ENCODE measurements at regions not wholly inside any gene's neighbourhood (a gene's known extent, or its start where the extent isn't known, plus 50 kb on each side); places are given as distances from the start of the nearest gene placed in this dataset.
A peak's percentile ranks its signal among the peaks of the same experiment; 100 is the strongest.
"Not testable (repeated sequence)": the region's sequence is repeated elsewhere in the genome, so short reads cannot be mapped to it uniquely, and the experiment has no call there.

DNA sequence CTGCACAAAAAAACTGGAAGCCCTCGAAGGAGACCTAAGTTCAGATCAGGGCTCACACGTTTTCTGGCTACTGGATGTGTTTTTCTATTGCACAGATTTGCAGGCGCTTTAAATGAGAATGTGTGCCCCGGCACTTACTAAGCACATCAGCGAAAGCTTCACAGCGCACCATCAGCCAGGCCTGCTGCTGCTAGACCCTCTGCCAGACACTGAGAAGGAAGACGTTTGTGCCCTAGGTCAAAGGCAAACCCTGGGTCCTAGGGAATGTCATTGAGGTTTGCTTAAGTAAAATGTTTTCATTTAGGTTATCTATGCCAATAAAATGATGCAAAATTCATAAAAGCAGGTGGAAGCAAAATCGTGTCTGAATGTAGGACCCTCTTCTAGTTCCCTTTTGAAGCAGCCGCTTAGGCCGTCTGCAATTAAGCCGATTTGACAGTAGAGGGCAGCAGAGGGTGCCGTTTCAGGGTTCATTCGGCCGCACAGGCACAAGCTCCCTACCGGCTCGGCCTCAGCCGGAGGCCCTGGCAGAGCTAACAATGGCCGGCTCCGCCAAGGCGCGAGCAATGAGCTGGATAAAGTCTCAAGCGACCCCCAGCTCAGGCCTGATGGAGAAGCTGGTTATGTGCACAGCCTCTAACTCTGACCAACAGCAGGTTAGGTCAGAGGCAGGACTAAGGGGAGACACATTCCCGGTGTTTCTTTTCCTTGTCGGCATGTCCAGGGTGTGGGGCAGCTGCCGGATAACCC lies 107.2 kb upstream of the FOXA2 start:
- Histone ChIP-seq H3K4me3 (ENCODE audit: low read length) (no peak overlapping the region), H3K4me1 (ENCODE audit: control insufficient read depth, low read depth, low read length) (peaks cover 3% of the 10 kb centered on the region), H3K4me2 (ENCODE audit: low read length) (no peak overlapping the region), H3K27ac (ENCODE audit: low read depth, low read length) (no peak overlapping the region), H3K56ac (ENCODE audit: low read length) (peak overlapping the region; percentile 69), H2BK120ac (ENCODE audit: low read depth, low read length) (no peak overlapping the region), H3K9ac (ENCODE audit: low read length) (no peak overlapping the region), H2AK5ac (ENCODE audit: low read length) (no peak overlapping the region), H4K5ac (ENCODE audit: low read length) (no peak overlapping the region), H3K36me3 (ENCODE audit: control insufficient read depth, insufficient read depth, low read length) (no peaks in the 10 kb centered on the region), H3K27me3 (ENCODE audit: insufficient read depth, low read length, poor library complexity) (no peaks in the 10 kb centered on the region), H3K18ac (ENCODE audit: low read length) (no peak overlapping the region), H3K79me1 (ENCODE audit: low read length) (no peaks in the 10 kb centered on the region), H3K4ac (ENCODE audit: low read depth, low read length) (no peak overlapping the region), H2BK5ac (ENCODE audit: low read length) (no peak overlapping the region), H4K8ac (ENCODE audit: low read depth, low read length) (no peak overlapping the region), H2BK15ac (replicated peaks; ENCODE audit: low read depth) (no peak overlapping the region), H3K79me2 (ENCODE audit: control insufficient read depth, insufficient read depth, low read length) (no peaks in the 10 kb centered on the region), H3K23ac (ENCODE audit: low read length) (no peak overlapping the region)
- peak; percentile 80 for DNase-seq
- WGBS (ENCODE audit: extremely low coverage, insufficient coverage, low lambda C conversion rate), result no CpG with 5 or more reads among the region's 25 CpGs

DNA sequence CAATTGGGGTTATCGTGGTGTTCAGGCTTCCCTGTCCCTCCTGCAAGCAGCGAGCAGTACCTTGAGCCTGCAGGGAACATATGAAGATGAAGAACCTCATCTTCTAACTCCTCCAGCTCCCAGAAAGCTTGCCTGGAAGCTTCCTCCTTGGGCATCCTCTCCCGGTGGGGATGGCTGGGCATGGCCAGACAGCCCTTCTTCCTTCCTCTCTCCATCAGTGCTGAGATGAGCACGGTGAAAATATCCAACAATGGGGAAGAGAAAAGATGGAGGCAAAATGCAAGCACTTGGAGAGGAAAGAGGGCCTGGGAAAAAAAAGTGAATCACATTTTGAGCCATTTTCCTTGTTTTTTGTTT lies 107.7 kb upstream of the FOXA2 start:
- Histone ChIP-seq H3K23ac (ENCODE audit: low read length) (no peak overlapping the region), H3K36me3 (ENCODE audit: control insufficient read depth, insufficient read depth, low read length) (no peaks in the 10 kb centered on the region), H3K4me1 (ENCODE audit: control insufficient read depth, low read depth, low read length) (peaks cover 3% of the 10 kb centered on the region), H3K27ac (ENCODE audit: low read depth, low read length) (no peak overlapping the region), H3K4me3 (ENCODE audit: low read length) (no peak overlapping the region), H3K79me1 (ENCODE audit: low read length) (no peaks in the 10 kb centered on the region), H3K27me3 (ENCODE audit: insufficient read depth, low read length, poor library complexity) (no peaks in the 10 kb centered on the region), H4K5ac (ENCODE audit: low read length) (no peak overlapping the region), H4K8ac (ENCODE audit: low read depth, low read length) (no peak overlapping the region), H3K9ac (ENCODE audit: low read length) (no peak overlapping the region), H3K18ac (ENCODE audit: low read length) (no peak overlapping the region), H3K56ac (ENCODE audit: low read length) (peak overlapping the region; percentile 69), H3K4me2 (ENCODE audit: low read length) (no peak overlapping the region), H2BK5ac (ENCODE audit: low read length) (no peak overlapping the region), H2BK15ac (replicated peaks; ENCODE audit: low read depth) (no peak overlapping the region), H2AK5ac (ENCODE audit: low read length) (no peak overlapping the region), H2BK120ac (ENCODE audit: low read depth, low read length) (no peak overlapping the region), H3K4ac (ENCODE audit: low read depth, low read length) (no peak overlapping the region), H3K79me2 (ENCODE audit: control insufficient read depth, insufficient read depth, low read length) (no peaks in the 10 kb centered on the region)
- no CpG with 5 or more reads among the region's 4 CpGs for WGBS (ENCODE audit: extremely low coverage, insufficient coverage, low lambda C conversion rate)
- DNase-seq, result no peak

DNA sequence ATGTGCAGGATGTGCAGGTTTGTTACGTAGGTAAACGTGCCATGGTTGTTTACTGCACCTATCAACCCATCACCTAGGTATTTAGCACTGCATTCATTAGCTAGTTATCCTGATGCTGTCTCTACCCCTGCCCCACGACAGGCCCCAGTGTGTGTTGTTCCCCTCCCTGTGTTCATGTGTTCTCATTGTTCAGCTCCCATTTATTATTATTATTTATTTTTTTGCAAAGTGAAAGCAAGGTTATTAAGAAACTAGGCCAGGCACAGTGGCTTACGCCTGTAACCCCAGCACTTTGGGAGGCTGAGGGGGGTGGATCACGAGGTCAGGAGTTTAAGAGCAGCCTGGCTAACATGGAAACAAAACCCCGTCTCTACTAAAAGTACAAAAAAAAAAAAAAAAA lies 108.2 kb upstream of the FOXA2 start:
- not testable (repeated sequence) for H2BK5ac ChIP-seq (ENCODE audit: low read length); H3K9ac ChIP-seq (ENCODE audit: low read length); H3K4me1 ChIP-seq (ENCODE audit: control insufficient read depth, low read depth, low read length); H2BK120ac ChIP-seq (ENCODE audit: low read depth, low read length); DNase-seq; H3K27me3 ChIP-seq (ENCODE audit: insufficient read depth, low read length, poor library complexity); H3K56ac ChIP-seq (ENCODE audit: low read length); H2AK5ac ChIP-seq (ENCODE audit: low read length); H3K4me3 ChIP-seq (ENCODE audit: low read length); H2BK15ac ChIP-seq (replicated peaks; ENCODE audit: low read depth); H3K4ac ChIP-seq (ENCODE audit: low read depth, low read length); H3K79me2 ChIP-seq (ENCODE audit: control insufficient read depth, insufficient read depth, low read length); H3K79me1 ChIP-seq (ENCODE audit: low read length); H4K5ac ChIP-seq (ENCODE audit: low read length); H4K8ac ChIP-seq (ENCODE audit: low read depth, low read length); H3K4me2 ChIP-seq (ENCODE audit: low read length); H3K27ac ChIP-seq (ENCODE audit: low read depth, low read length); H3K36me3 ChIP-seq (ENCODE audit: control insufficient read depth, insufficient read depth, low read length); H3K23ac ChIP-seq (ENCODE audit: low read length); H3K18ac ChIP-seq (ENCODE audit: low read length)
- no CpG with 5 or more reads among the region's 6 CpGs for WGBS (ENCODE audit: extremely low coverage, insufficient coverage, low lambda C conversion rate)

DNA sequence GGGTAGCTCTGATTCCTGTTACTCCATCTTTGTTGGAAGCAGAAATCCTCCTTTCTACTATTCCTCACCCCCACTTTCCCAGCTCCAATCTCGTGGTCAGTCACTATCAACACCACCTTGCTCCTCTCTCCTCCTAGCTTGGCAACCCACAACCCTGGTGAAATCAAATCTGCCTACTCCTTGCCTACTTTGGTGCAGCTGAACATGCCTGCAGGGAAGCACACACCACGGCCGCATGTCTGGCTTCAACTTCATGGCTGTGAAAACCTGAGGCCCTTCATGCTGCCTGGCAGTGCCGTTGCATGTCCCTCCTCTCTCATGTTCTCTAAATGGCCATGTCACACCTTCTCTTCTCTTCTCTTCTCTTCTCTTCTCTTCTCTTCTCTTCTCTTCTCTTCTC lies 112.4 kb upstream of the FOXA2 start:
- no peak overlapping the region for H2BK5ac ChIP-seq (ENCODE audit: low read length)
- H3K27me3 ChIP-seq (ENCODE audit: insufficient read depth, low read length, poor library complexity), result no peaks in the 10 kb centered on the region
- no peak overlapping the region for H3K56ac ChIP-seq (ENCODE audit: low read length)
- H3K9ac ChIP-seq (ENCODE audit: low read length), result no peak overlapping the region
- no peak overlapping the region for H3K4me2 ChIP-seq (ENCODE audit: low read length)
- no peak overlapping the region for H2AK5ac ChIP-seq (ENCODE audit: low read length)
- H3K18ac ChIP-seq (ENCODE audit: low read length), result no peak overlapping the region
- H3K4me1 ChIP-seq (ENCODE audit: control insufficient read depth, low read depth, low read length), result peaks cover 3% of the 10 kb centered on the region
- no peak for DNase-seq
- no peak overlapping the region for H2BK15ac ChIP-seq (replicated peaks; ENCODE audit: low read depth)
- H3K4me3 ChIP-seq (ENCODE audit: low read length), result no peak overlapping the region
- no peak overlapping the region for H4K5ac ChIP-seq (ENCODE audit: low read length)
- WGBS (ENCODE audit: extremely low coverage, insufficient coverage, low lambda C conversion rate), result no CpG with 5 or more reads among the region's 4 CpGs
- no peaks in the 10 kb centered on the region for H3K79me1 ChIP-seq (ENCODE audit: low read length)
- no peak overlapping the region for H2BK120ac ChIP-seq (ENCODE audit: low read depth, low read length)
- no peak overlapping the region for H4K8ac ChIP-seq (ENCODE audit: low read depth, low read length)
- no peak overlapping the region for H3K4ac ChIP-seq (ENCODE audit: low read depth, low read length)
- H3K36me3 ChIP-seq (ENCODE audit: control insufficient read depth, insufficient read depth, low read length), result no peaks in the 10 kb centered on the region
- no peaks in the 10 kb centered on the region for H3K79me2 ChIP-seq (ENCODE audit: control insufficient read depth, insufficient read depth, low read length)
- H3K23ac ChIP-seq (ENCODE audit: low read length), result no peak overlapping the region
- H3K27ac ChIP-seq (ENCODE audit: low read depth, low read length), result no peak overlapping the region

DNA sequence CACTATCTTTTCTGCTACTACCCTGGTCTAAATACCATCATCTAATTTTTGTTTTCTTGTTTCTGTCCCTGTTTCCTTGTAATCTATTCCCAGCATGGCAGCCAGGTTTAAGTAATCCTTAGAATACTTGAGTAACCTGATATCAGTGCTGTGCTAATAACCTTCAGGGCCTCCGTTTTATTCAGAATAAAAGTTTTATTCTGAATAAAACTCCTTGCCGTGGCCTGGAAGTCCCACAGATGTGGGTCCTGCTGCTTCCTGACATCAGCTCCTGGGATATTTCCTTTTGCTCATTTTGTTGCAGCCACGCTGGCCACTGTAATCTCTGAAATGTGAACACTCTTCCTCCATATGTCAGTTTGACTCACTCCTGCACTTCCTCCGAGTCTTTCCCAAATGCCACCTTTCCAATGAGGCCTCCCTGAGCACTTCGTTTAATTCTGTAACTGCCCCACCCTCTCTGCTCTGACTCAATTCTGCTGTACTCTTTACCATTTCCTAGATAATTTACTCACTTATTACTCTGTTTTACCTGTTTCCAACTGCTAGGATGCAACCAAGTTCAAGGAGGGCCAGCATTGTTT lies 114.0 kb upstream of the FOXA2 start:
- no CpG with 5 or more reads among the region's 5 CpGs for WGBS (ENCODE audit: extremely low coverage, insufficient coverage, low lambda C conversion rate)

DNA sequence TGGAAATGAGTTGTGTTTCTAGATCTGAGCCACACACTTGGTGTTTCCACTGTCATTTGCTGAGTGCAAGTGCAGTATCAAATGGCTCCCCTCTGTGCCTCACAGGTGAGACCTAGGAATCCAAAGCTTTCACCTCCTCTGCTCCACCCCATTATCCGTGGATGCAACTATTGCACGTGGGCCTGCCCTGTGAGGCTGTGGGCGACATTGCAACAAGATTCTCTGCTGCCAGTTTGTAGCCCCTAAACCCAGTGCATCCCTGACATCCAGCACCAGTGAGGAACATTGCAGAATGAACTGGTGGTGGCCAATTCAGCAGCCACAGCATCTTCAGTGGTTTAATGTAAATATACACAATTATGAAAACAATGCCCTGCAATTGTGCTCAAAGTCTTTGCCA lies 115.0 kb upstream of the FOXA2 start:
- H2AK5ac ChIP-seq (ENCODE audit: low read length), result no peak overlapping the region
- no peak overlapping the region for H3K9ac ChIP-seq (ENCODE audit: low read length)
- no peak overlapping the region for H3K56ac ChIP-seq (ENCODE audit: low read length)
- no peak overlapping the region for H3K18ac ChIP-seq (ENCODE audit: low read length)
- no peak overlapping the region for H3K4me2 ChIP-seq (ENCODE audit: low read length)
- H2BK5ac ChIP-seq (ENCODE audit: low read length), result no peak overlapping the region
- H4K8ac ChIP-seq (ENCODE audit: low read depth, low read length), result no peak overlapping the region
- no peak overlapping the region for H3K4ac ChIP-seq (ENCODE audit: low read depth, low read length)
- H3K23ac ChIP-seq (ENCODE audit: low read length), result no peak overlapping the region
- WGBS (ENCODE audit: extremely low coverage, insufficient coverage, low lambda C conversion rate), result no CpG with 5 or more reads among the region's 3 CpGs
- no peaks in the 10 kb centered on the region for H3K36me3 ChIP-seq (ENCODE audit: control insufficient read depth, insufficient read depth, low read length)
- H4K5ac ChIP-seq (ENCODE audit: low read length), result no peak overlapping the region
- no peaks in the 10 kb centered on the region for H3K4me1 ChIP-seq (ENCODE audit: control insufficient read depth, low read depth, low read length)
- H3K79me2 ChIP-seq (ENCODE audit: control insufficient read depth, insufficient read depth, low read length), result no peaks in the 10 kb centered on the region
- no peak overlapping the region for H3K27ac ChIP-seq (ENCODE audit: low read depth, low read length)
- no peak overlapping the region for H3K4me3 ChIP-seq (ENCODE audit: low read length)
- no peaks in the 10 kb centered on the region for H3K27me3 ChIP-seq (ENCODE audit: insufficient read depth, low read length, poor library complexity)
- no peak overlapping the region for H2BK120ac ChIP-seq (ENCODE audit: low read depth, low read length)
- no peak overlapping the region for H2BK15ac ChIP-seq (replicated peaks; ENCODE audit: low read depth)
- DNase-seq, result no peak
- H3K79me1 ChIP-seq (ENCODE audit: low read length), result no peaks in the 10 kb centered on the region

More for the DNA sequence above, 114.0 kb upstream of the FOXA2 start:
- H3K56ac ChIP-seq (ENCODE audit: low read length), result no peak overlapping the region
- H2BK15ac ChIP-seq (replicated peaks; ENCODE audit: low read depth), result no peak overlapping the region
- H3K27ac ChIP-seq (ENCODE audit: low read depth, low read length), result no peak overlapping the region
- H2BK120ac ChIP-seq (ENCODE audit: low read depth, low read length), result no peak overlapping the region
- H3K79me1 ChIP-seq (ENCODE audit: low read length), result no peaks in the 10 kb centered on the region
- no peaks in the 10 kb centered on the region for H3K36me3 ChIP-seq (ENCODE audit: control insufficient read depth, insufficient read depth, low read length)
- no peak overlapping the region for H3K18ac ChIP-seq (ENCODE audit: low read length)
- H3K23ac ChIP-seq (ENCODE audit: low read length), result no peak overlapping the region
- no peaks in the 10 kb centered on the region for H3K4me1 ChIP-seq (ENCODE audit: control insufficient read depth, low read depth, low read length)
- no peak overlapping the region for H2AK5ac ChIP-seq (ENCODE audit: low read length)
- no peak overlapping the region for H4K5ac ChIP-seq (ENCODE audit: low read length)
- no peak overlapping the region for H3K4me3 ChIP-seq (ENCODE audit: low read length)
- no peak overlapping the region for H3K9ac ChIP-seq (ENCODE audit: low read length)
- H3K4me2 ChIP-seq (ENCODE audit: low read length), result no peak overlapping the region
- H3K4ac ChIP-seq (ENCODE audit: low read depth, low read length), result no peak overlapping the region
- H3K79me2 ChIP-seq (ENCODE audit: control insufficient read depth, insufficient read depth, low read length), result no peaks in the 10 kb centered on the region
- no peak overlapping the region for H4K8ac ChIP-seq (ENCODE audit: low read depth, low read length)
- H2BK5ac ChIP-seq (ENCODE audit: low read length), result no peak overlapping the region
- H3K27me3 ChIP-seq (ENCODE audit: insufficient read depth, low read length, poor library complexity), result no peaks in the 10 kb centered on the region
- DNase-seq, result no peak

Measured in mesendoderm (in vitro differentiated cells).